IMR-90 (cell line): ENCODE measurements at regions not wholly inside any gene's neighbourhood (a gene's known extent, or its start where the extent isn't known, plus 50 kb on each side); places are given as distances from the start of the nearest gene placed in this dataset.

ENCODE experiments used
- ATAC-seq: fragments of 200-7000 bp; cut with Tn5 transposase; 2 replicates; pipeline ENCODE4 v1.9.1; 2020; ENCODE audit warnings: low read depth, mild to moderate bottlenecking, moderate library complexity
- BruUV-seq: library from RNA; stranded (reverse); fragments of 400-500 nt; replicated peaks from 2 replicates; lab custom pipeline; 2021; lab: Mats Ljungman, UMichigan
- CTCF ChIA-PET: fragments of 300-600 bp; formaldehyde crosslinking; extraction: SDS; loops from one replicate; lab custom pipeline; 2021; ENCODE audit warnings: antibody characterized with exemption; lab: Yijun Ruan, JAX
- POLR2A ChIA-PET: fragments of 300-600 bp; sonication (Branson Sonifier 250); formaldehyde crosslinking; loops from one replicate; lab custom pipeline; 2022; ENCODE audit warnings: antibody characterized with exemption; ENCODE audit not compliant: unreplicated experiment; lab: Charles Lee
- DNase-seq: peaks from one replicate; pipeline ENCODE4 v3.0.0; 2013
- H2AFZ ChIP-seq: replicated peaks from 2 replicates; pipeline ENCODE3; 2013; ENCODE audit warnings: low read length, mild to moderate bottlenecking; ENCODE audit not compliant: poor library complexity
- H2AK5ac ChIP-seq: 2 replicates; pipeline ENCODE4 v1.6.1; 2013; ENCODE audit warnings: low read depth, low read length, inconsistent platforms
- H2AK9ac ChIP-seq: replicated peaks from 2 replicates; pipeline ENCODE3; 2013; ENCODE audit warnings: mild to moderate bottlenecking, low read depth, low read length, moderate library complexity; ENCODE audit not compliant: poor library complexity
- H2BK120ac ChIP-seq: 2 replicates; pipeline ENCODE4 v1.6.1; 2013; ENCODE audit warnings: low read depth, low read length, inconsistent platforms
- H2BK15ac ChIP-seq: 3 replicates; pipeline ENCODE4 v1.6.1; 2013; ENCODE audit warnings: low read depth, low read length, inconsistent platforms
- H2BK20ac ChIP-seq: 2 replicates; pipeline ENCODE4 v1.6.1; 2013; ENCODE audit warnings: low read depth, mild to moderate bottlenecking, inconsistent platforms, low read length, moderate library complexity
- H2BK5ac ChIP-seq: 2 replicates; pipeline ENCODE4 v1.6.1; 2013; ENCODE audit warnings: mild to moderate bottlenecking, low read depth, low read length, inconsistent platforms; ENCODE audit not compliant: poor library complexity, severe bottlenecking
- H3K14ac ChIP-seq: replicated peaks from 2 replicates; pipeline ENCODE4 v1.6.1; 2013; ENCODE audit warnings: low read depth, low read length, inconsistent platforms
- H3K18ac ChIP-seq: 2 replicates; pipeline ENCODE4 v1.6.1; 2013; ENCODE audit warnings: low read depth, low read length, control low read depth
- H3K23ac ChIP-seq: 2 replicates; pipeline ENCODE4 v1.6.1; 2013; ENCODE audit warnings: low read depth, low read length, inconsistent platforms
- H3K27ac ChIP-seq: 2 replicates; pipeline ENCODE4 v1.5.1; 2013; ENCODE audit warnings: mild to moderate bottlenecking, control low read depth, low read length; ENCODE audit not compliant: insufficient read depth
- H3K27me3 ChIP-seq: 2 replicates; pipeline ENCODE4 v1.6.1; 2013; ENCODE audit warnings: low read length; ENCODE audit not compliant: control insufficient read depth, insufficient read depth
- H3K36me3 ChIP-seq: 2 replicates; pipeline ENCODE4 v1.6.1; 2013; ENCODE audit warnings: low read length, mixed read lengths; ENCODE audit not compliant: control insufficient read depth, insufficient read depth
- H3K4ac ChIP-seq: 2 replicates; pipeline ENCODE4 v1.6.1; 2013; ENCODE audit warnings: low read depth, low read length, inconsistent platforms
- H3K4me1 ChIP-seq: 2 replicates; pipeline ENCODE4 v1.6.1; 2013; ENCODE audit warnings: low read length, mixed read lengths; ENCODE audit not compliant: control insufficient read depth, insufficient read depth
- H3K4me2 ChIP-seq: 2 replicates; pipeline ENCODE4 v1.6.1; 2013; ENCODE audit warnings: low read depth, mild to moderate bottlenecking, control low read depth, low read length, moderate library complexity
- H3K4me3 ChIP-seq: 2 replicates; pipeline ENCODE4 v1.5.1; 2013; ENCODE audit warnings: low read depth, mild to moderate bottlenecking, control low read depth, low read length, moderate library complexity; ENCODE audit not compliant: insufficient read depth
- H3K56ac ChIP-seq: 2 replicates; pipeline ENCODE4 v1.6.1; 2013; ENCODE audit warnings: low read length, inconsistent platforms; ENCODE audit not compliant: insufficient read depth; ENCODE audit errors: extremely low read depth
- H3K79me1 ChIP-seq, 2 experiments: 2 replicates each; pipeline ENCODE4 v1.6.1; 2013; ENCODE audit warnings: low read length in 2 of 2, inconsistent platforms in 1 of 2, low read depth in 1 of 2
- H3K9ac ChIP-seq: 2 replicates; pipeline ENCODE4 v1.6.1; 2013; ENCODE audit warnings: low read depth, low read length, control low read depth
- H3K9me1 ChIP-seq: 2 replicates; pipeline ENCODE4 v1.6.1; 2013; ENCODE audit warnings: low read length, inconsistent platforms; ENCODE audit not compliant: insufficient read depth
- H3K9me3 ChIP-seq: 2 replicates; pipeline ENCODE4 v1.6.1; 2013; ENCODE audit warnings: low read length; ENCODE audit not compliant: control insufficient read depth, insufficient read depth
- H4K20me1 ChIP-seq: 2 replicates; pipeline ENCODE4 v1.6.1; 2013; ENCODE audit warnings: low read length, inconsistent platforms; ENCODE audit not compliant: insufficient read depth
- H4K5ac ChIP-seq: 2 replicates; pipeline ENCODE4 v1.6.1; 2013; ENCODE audit warnings: mild to moderate bottlenecking, low read depth, low read length, control low read depth
- H4K8ac ChIP-seq, 2 experiments: 2 replicates each; pipeline ENCODE4 v1.6.1; 2013; ENCODE audit warnings: low read depth in 2 of 2, low read length in 2 of 2, control low read depth in 1 of 2, inconsistent platforms in 1 of 2
- H4K91ac ChIP-seq: 2 replicates; pipeline ENCODE4 v1.6.1; 2013; ENCODE audit warnings: low read depth, low read length, inconsistent platforms; ENCODE audit not compliant: insufficient read depth
- CEBPB ChIP-seq: IDR thresholded peaks from 2 replicates; pipeline ENCODE4 v1.6.1; 2012; ENCODE audit warnings: low read depth, low read length, improper control_type of control experiment
- MAZ ChIP-seq: IDR thresholded peaks from 2 replicates; pipeline ENCODE4 v1.6.1; 2012; ENCODE audit warnings: low read depth, mild to moderate bottlenecking, low read length, improper control_type of control experiment, moderate library complexity, borderline replicate concordance
- MXI1 ChIP-seq: IDR thresholded peaks from 2 replicates; pipeline ENCODE4 v1.6.1; 2012; ENCODE audit warnings: low read depth, mild to moderate bottlenecking, low read length, moderate library complexity, borderline replicate concordance
- NFE2L2 ChIP-seq: fragments of 150-350 bp; IDR thresholded peaks from 2 replicates; pipeline ENCODE4 v1.6.1; 2016; ENCODE audit warnings: low read depth, mild to moderate bottlenecking, low read length
- POLR2A ChIP-seq: IDR thresholded peaks from 2 replicates; pipeline ENCODE4 v1.6.1; 2012; ENCODE audit warnings: mild to moderate bottlenecking, low read depth, low read length
- RAD21 ChIP-seq: IDR thresholded peaks from 2 replicates; pipeline ENCODE4 v1.6.1; 2012; ENCODE audit warnings: low read length, improper control_type of control experiment
- RFX5 ChIP-seq: IDR thresholded peaks from 2 replicates; pipeline ENCODE4 v1.8.0; 2012; ENCODE audit warnings: low read depth, mild to moderate bottlenecking, low read length, moderate library complexity
- SMC3 ChIP-seq: fragments of 150-350 bp; IDR thresholded peaks from 2 replicates; pipeline ENCODE4 v1.6.1; 2016; ENCODE audit warnings: low read depth, mild to moderate bottlenecking, antibody characterized with exemption, low read length, moderate library complexity
- USF2 ChIP-seq: fragments of 150-350 bp; IDR thresholded peaks from 2 replicates; pipeline ENCODE4 v1.6.1; 2017; ENCODE audit warnings: mild to moderate bottlenecking, antibody characterized with exemption, low read length, low read depth
- WGBS, 2 experiments: methylation state at CpG; one replicate each; pipeline versions ENCODE4 v1.1.5 to v1.1.7; 2013; ENCODE audit warnings: missing lambda C conversion rate in 2 of 2; ENCODE audit not compliant: insufficient read length in 1 of 2; ENCODE audit errors: extremely low coverage in 2 of 2; 5-methylcytosine and 5-hydroxymethylcytosine counted together
- dilution Hi-C: fragments of 300-500 bp; cut with HindIII; formaldehyde crosslinking; loops from one replicate; pipeline ENCODE4 v1.14.3; 2018; ENCODE audit warnings: low sequenced_read_pairs; ENCODE audit not compliant: unreplicated experiment
- in situ Hi-C: fragments of 300-500 bp; cut with MboI; formaldehyde crosslinking; loops from 3 replicates; pipeline ENCODE4 v1.14.3; 2019; ENCODE audit warnings: low sequenced_read_pairs, inconsistent platforms, mixed read lengths
- intact Hi-C: fragments of 100-400 bp; cut with micrococcal nuclease; formaldehyde crosslinking; loops from 2 replicates; pipeline ENCODE4 v1.10.0; 2022

- no peaks in the 10 kb centered on the region for H3K27me3 ChIP-seq
- no peak overlapping the region for H2BK15ac ChIP-seq
- no peaks in the 10 kb centered on the region for H3K4me1 ChIP-seq
- no peak overlapping the region for H2AFZ ChIP-seq
- H2BK5ac ChIP-seq, result no peak overlapping the region
- no peak for ATAC-seq
- no TSS peak for BruUV-seq
- H3K9me3 ChIP-seq, result peaks cover 3% of the 10 kb centered on the region; the same call in 1 of the 2 replicates
- in situ Hi-C loops (no loop called here), intact Hi-C loops (no loop called here), dilution Hi-C loops (no loop called here)
- H2BK20ac ChIP-seq, result no peak overlapping the region
- 32% methylated on average over 4 of the region's 5 CpGs; no CpG with 5 or more reads in 1 of the 2 experiments for WGBS, 2 experiments
- H3K18ac ChIP-seq, result no peak overlapping the region
- no peaks in the 10 kb centered on the region for H4K20me1 ChIP-seq
- H2AK9ac ChIP-seq, result no peak overlapping the region
- no peak for DNase-seq
- H3K4me2 ChIP-seq, result no peak overlapping the region
- H4K5ac ChIP-seq, result no peak overlapping the region
- POLR2A ChIA-PET, result no interaction called here
- no peak overlapping the region for H3K9ac ChIP-seq
- H2AK5ac ChIP-seq, result no peak overlapping the region
- CTCF ChIA-PET, result no interaction called here
- no peak overlapping the region for H3K56ac ChIP-seq
- no peak for TF ChIP-seq MAZ
- no peak for TF ChIP-seq POLR2A
- TF ChIP-seq USF2, result no peak
- TF ChIP-seq RAD21, result no peak
- no peak for TF ChIP-seq NFE2L2
- no peak for TF ChIP-seq MXI1
- no peak for TF ChIP-seq CEBPB
- TF ChIP-seq RFX5, result no peak
- TF ChIP-seq SMC3, result no peak
- no peak overlapping the region for H4K91ac ChIP-seq
- no peaks in the 10 kb centered on the region for H3K79me1 ChIP-seq
- H4K8ac ChIP-seq, result no peak overlapping the region
- no peak overlapping the region for H3K4ac ChIP-seq
- H3K27ac ChIP-seq, result no peak overlapping the region
- no peak overlapping the region for H3K4me3 ChIP-seq
- no peak overlapping the region for H3K23ac ChIP-seq
- no peaks in the 10 kb centered on the region for H3K36me3 ChIP-seq
- H3K9me1 ChIP-seq, result no peaks in the 10 kb centered on the region
- no peak overlapping the region for H3K14ac ChIP-seq
- no peak overlapping the region for H2BK120ac ChIP-seq
Observed at GRCh38 chr6:66838764-66839163, 1131.7 kb upstream of the EYS start.
